ENCODE measurements at regions not wholly inside any gene's neighbourhood (a gene's known extent, or its start where the extent isn't known, plus 50 kb on each side); places are given as distances from the start of the nearest gene placed in this dataset.

DNA sequence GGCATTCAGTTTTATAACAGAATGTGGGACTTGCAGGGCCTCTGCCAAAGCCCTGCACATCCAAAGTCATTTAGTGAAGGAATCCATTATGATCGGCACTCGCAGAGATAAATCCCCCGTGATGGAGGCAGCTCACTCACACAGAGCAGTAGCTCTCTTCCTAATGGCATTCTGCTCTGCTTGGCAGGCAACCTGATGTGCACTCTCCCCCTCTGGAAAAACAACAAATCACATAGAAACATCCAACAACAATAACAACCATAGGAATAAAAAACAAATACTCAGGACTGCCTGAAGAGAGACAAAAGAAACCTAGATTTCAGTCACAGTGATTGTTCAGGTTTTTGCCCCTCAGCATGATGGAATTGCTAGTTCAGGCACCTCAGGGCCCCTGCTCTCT lies 59.7 kb downstream of the NAA11 start:
- no peak for FAIRE-seq
- 30% methylated on average over 2 of the region's 3 CpGs for WGBS (ENCODE audit: missing lambda C conversion rate)
- TF ChIP-seq HDAC2 (IDR thresholded peaks at IDR 0.05) (no peak), EHMT2 (IDR thresholded peaks at IDR 0.05; ENCODE audit: low read depth) (no peak), CBX8 (IDR thresholded peaks at IDR 0.05) (no peak), CHD2 (IDR thresholded peaks at IDR 0.05; ENCODE audit: low read length, partially characterized antibody) (no peak), ESRRA (IDR thresholded peaks at IDR 0.05; ENCODE audit: borderline replicate concordance, low read length) (no peak), FOSB (CRISPR knock-in tag; IDR thresholded peaks at IDR 0.05) (no peak), HOXB13 (CRISPR knock-in tag; IDR thresholded peaks at IDR 0.05; ENCODE audit: low read depth) (no peak), GATA3 (IDR thresholded peaks at IDR 0.05; ENCODE audit: borderline replicate concordance) (no peak), TP53 (CRISPR knock-in tag; IDR thresholded peaks at IDR 0.05) (no peak), POLR2AphosphoS2 (conservative IDR thresholded peaks at IDR 0.05; ENCODE audit: low read length) (no peak)
- TF ChIP-seq, protein P1, sequence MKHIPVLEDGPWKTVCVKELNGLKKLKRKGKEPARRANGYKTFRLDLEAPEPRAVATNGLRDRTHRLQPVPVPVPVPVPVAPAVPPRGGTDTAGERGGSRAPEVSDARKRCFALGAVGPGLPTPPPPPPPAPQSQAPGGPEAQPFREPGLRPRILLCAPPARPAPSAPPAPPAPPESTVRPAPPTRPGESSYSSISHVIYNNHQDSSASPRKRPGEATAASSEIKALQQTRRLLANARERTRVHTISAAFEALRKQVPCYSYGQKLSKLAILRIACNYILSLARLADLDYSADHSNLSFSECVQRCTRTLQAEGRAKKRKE (CRISPR knock-in tag; IDR thresholded peaks at IDR 0.05; ENCODE audit: low read depth): no peak
- TF ChIP-seq, protein P2, sequence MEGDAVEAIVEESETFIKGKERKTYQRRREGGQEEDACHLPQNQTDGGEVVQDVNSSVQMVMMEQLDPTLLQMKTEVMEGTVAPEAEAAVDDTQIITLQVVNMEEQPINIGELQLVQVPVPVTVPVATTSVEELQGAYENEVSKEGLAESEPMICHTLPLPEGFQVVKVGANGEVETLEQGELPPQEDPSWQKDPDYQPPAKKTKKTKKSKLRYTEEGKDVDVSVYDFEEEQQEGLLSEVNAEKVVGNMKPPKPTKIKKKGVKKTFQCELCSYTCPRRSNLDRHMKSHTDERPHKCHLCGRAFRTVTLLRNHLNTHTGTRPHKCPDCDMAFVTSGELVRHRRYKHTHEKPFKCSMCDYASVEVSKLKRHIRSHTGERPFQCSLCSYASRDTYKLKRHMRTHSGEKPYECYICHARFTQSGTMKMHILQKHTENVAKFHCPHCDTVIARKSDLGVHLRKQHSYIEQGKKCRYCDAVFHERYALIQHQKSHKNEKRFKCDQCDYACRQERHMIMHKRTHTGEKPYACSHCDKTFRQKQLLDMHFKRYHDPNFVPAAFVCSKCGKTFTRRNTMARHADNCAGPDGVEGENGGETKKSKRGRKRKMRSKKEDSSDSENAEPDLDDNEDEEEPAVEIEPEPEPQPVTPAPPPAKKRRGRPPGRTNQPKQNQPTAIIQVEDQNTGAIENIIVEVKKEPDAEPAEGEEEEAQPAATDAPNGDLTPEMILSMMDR (IDR thresholded peaks at IDR 0.05): no peak
- TF ChIP-seq, protein P3, sequence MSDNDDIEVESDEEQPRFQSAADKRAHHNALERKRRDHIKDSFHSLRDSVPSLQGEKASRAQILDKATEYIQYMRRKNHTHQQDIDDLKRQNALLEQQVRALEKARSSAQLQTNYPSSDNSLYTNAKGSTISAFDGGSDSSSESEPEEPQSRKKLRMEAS (IDR thresholded peaks at IDR 0.05): no peak
- H3K4me3 ChIP-seq: no peak overlapping the region
- DNase-seq (ENCODE audit: low read depth in 1 of 2, low spot score in 1 of 2): no peak
- H3K4me2 ChIP-seq: no peak overlapping the region
- ATAC-seq: no peak
- H3K4me1 ChIP-seq: no peaks in the 10 kb centered on the region
- H3K27ac ChIP-seq: no peak overlapping the region
- H3K9me3 ChIP-seq: no peaks in the 10 kb centered on the region
- POLR2A ChIA-PET: no interaction called here
- CTCF ChIA-PET: no interaction called here

DNA sequence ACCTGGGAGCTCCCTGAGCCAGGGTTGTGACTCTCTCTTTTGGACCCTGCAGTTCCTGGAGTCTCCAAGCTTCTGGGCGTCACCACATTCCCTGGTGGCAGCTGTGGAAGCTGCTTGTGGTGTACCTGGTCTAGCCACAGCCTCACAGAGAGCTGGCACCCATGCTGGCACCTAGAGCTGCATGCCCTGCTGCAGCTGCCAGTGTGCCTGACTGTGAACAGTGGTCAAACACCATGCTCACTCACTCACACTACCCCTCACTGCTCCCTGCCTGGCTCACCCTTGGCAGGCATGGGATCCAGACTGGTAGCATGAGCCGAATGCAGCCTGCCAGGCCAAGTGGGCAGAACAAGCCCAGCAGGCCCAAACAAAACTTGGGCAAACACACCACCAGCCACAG lies 66.6 kb downstream of the NAA11 start:
- H3K9me3 ChIP-seq: no peaks in the 10 kb centered on the region
- no peak for FAIRE-seq
- no peak for TF ChIP-seq HOXA7 (CRISPR knock-in tag; IDR thresholded peaks at IDR 0.05)
- no peak for TF ChIP-seq FOXS1 (CRISPR knock-in tag; IDR thresholded peaks at IDR 0.05)
- TF ChIP-seq CBX2 (IDR thresholded peaks at IDR 0.05; ENCODE audit: borderline replicate concordance, low read depth): no peak
- no peak for TF ChIP-seq HOXB13 (CRISPR knock-in tag; IDR thresholded peaks at IDR 0.05; ENCODE audit: low read depth)
- no peak for TF ChIP-seq ESRRA (IDR thresholded peaks at IDR 0.05; ENCODE audit: borderline replicate concordance, low read length)
- no peak for TF ChIP-seq RCOR1 (IDR thresholded peaks at IDR 0.05; ENCODE audit: low read depth, low read length)
- TF ChIP-seq, protein P1 (CRISPR knock-in tag; IDR thresholded peaks at IDR 0.05; ENCODE audit: low read depth): no peak
- TF ChIP-seq RAD21 (conservative IDR thresholded peaks at IDR 0.05 in 1 of 2, IDR thresholded peaks at IDR 0.05 in 1 of 2): no peak
- no peak for TF ChIP-seq CHD2 (IDR thresholded peaks at IDR 0.05; ENCODE audit: low read length, partially characterized antibody)
- TF ChIP-seq TFCP2L1 (CRISPR knock-in tag; IDR thresholded peaks at IDR 0.05): no peak
- no peak for TF ChIP-seq BHLHE40 (IDR thresholded peaks at IDR 0.05; ENCODE audit: low read depth, low read length)
- TF ChIP-seq ZC3H11A (IDR thresholded peaks at IDR 0.05): no peak
- TF ChIP-seq, protein P4, sequence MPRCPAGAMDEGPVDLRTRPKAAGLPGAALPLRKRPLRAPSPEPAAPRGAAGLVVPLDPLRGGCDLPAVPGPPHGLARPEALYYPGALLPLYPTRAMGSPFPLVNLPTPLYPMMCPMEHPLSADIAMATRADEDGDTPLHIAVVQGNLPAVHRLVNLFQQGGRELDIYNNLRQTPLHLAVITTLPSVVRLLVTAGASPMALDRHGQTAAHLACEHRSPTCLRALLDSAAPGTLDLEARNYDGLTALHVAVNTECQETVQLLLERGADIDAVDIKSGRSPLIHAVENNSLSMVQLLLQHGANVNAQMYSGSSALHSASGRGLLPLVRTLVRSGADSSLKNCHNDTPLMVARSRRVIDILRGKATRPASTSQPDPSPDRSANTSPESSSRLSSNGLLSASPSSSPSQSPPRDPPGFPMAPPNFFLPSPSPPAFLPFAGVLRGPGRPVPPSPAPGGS (IDR thresholded peaks at IDR 0.05): no peak
- TF ChIP-seq, protein P5, sequence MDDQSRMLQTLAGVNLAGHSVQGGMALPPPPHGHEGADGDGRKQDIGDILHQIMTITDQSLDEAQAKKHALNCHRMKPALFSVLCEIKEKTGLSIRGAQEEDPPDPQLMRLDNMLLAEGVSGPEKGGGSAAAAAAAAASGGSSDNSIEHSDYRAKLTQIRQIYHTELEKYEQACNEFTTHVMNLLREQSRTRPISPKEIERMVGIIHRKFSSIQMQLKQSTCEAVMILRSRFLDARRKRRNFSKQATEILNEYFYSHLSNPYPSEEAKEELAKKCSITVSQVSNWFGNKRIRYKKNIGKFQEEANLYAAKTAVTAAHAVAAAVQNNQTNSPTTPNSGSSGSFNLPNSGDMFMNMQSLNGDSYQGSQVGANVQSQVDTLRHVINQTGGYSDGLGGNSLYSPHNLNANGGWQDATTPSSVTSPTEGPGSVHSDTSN (IDR thresholded peaks at IDR 0.05): no peak
- no peak for TF ChIP-seq FOSB (CRISPR knock-in tag; IDR thresholded peaks at IDR 0.05)
- TF ChIP-seq EHMT2 (IDR thresholded peaks at IDR 0.05; ENCODE audit: low read depth): no peak
- TF ChIP-seq EP300 (IDR thresholded peaks at IDR 0.05): no peak
- TF ChIP-seq GATA3 (IDR thresholded peaks at IDR 0.05; ENCODE audit: borderline replicate concordance): no peak
- no peak overlapping the region for H3K27ac ChIP-seq
- no peak overlapping the region for H3K4me3 ChIP-seq
- WGBS (ENCODE audit: missing lambda C conversion rate): no CpG with 5 or more reads among the region's 2 CpGs
- no peak for DNase-seq (ENCODE audit: low read depth in 1 of 2, low spot score in 1 of 2)
- no peaks in the 10 kb centered on the region for H3K4me1 ChIP-seq
- ChIA-PET POLR2A (no interaction called here), CTCF (no interaction called here)
- no peak overlapping the region for H3K4me2 ChIP-seq
- no peak for ATAC-seq

Data from A549 (cell line).